ENCODE measurements at regions not wholly inside any gene's neighbourhood (a gene's known extent, or its start where the extent isn't known, plus 50 kb on each side); places are given as distances from the start of the nearest gene placed in this dataset.

- no peak for DNase-seq
Measured at GRCh38 chr11:116438651-116439360, 334.0 kb downstream of the BUD13 start.

GRCh38 chr11:116434986-116435385 lies 337.8 kb downstream of the BUD13 start:
- no peak for DNase-seq

- no peak for DNase-seq
Measured at GRCh38 chr11:116432301-116432700, 340.5 kb downstream of the BUD13 start.

GRCh38 chr11:116431842-116432241 lies 340.9 kb downstream of the BUD13 start:
- no peak for DNase-seq

- DNase-seq = no peak
Measured at GRCh38 chr11:116428638-116428975, 344.2 kb downstream of the BUD13 start.

GRCh38 chr11:116427903-116428637 lies 344.7 kb downstream of the BUD13 start:
- DNase-seq = no peak

GRCh38 chr11:116427337-116427902 lies 345.4 kb downstream of the BUD13 start:
- DNase-seq = no peak

GRCh38 chr11:116426761-116427160 lies 346.0 kb downstream of the BUD13 start:
- DNase-seq = no peak

GRCh38 chr11:116424615-116425261 lies 348.0 kb downstream of the BUD13 start:
- DNase-seq = no peak

- DNase-seq = no peak
Measured at GRCh38 chr11:116422956-116423600, 349.7 kb downstream of the BUD13 start.

- DNase-seq = no peak
Measured at GRCh38 chr11:116422556-116422955, 350.2 kb downstream of the BUD13 start.

- no peak for DNase-seq
Measured at GRCh38 chr11:116421529-116422185, 351.1 kb downstream of the BUD13 start.

GRCh38 chr11:116420770-116421528 lies 351.8 kb downstream of the BUD13 start:
- no peak for DNase-seq

- DNase-seq = no peak
Measured at GRCh38 chr11:116420030-116420429, 352.8 kb downstream of the BUD13 start.

GRCh38 chr11:116418388-116419041 lies 354.3 kb downstream of the BUD13 start:
- DNase-seq = no peak

GRCh38 chr11:116416852-116417251 lies 355.9 kb downstream of the BUD13 start:
- no peak for DNase-seq

GRCh38 chr11:116415095-116415494 lies 357.7 kb downstream of the BUD13 start:
- DNase-seq = no peak

- no peak for DNase-seq
Measured at GRCh38 chr11:116414357-116414880, 358.4 kb downstream of the BUD13 start.

GRCh38 chr11:116413301-116414242 lies 359.2 kb downstream of the BUD13 start:
- DNase-seq = no peak
